ENCODE measurements at regions not wholly inside any gene's neighbourhood (a gene's known extent, or its start where the extent isn't known, plus 50 kb on each side); places are given as distances from the start of the nearest gene placed in this dataset.

DNA sequence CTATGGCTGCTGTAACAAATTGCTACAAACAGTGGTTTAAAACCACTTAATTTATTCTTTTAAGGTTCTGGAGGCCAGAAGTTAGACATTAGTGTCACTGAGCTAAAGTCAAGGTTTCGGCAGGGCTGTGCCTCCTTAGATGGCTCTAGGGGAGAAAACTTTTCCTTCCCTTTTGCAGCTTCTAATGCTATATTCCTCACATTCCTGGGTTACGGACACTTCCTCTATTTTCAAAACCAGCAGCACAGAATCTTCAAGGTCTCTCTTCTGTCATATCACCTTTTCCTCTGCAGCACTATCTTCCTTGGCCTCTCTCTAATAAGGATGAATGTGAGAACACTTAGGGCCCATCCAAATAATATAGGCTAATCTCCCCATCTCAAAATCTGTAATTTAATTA lies 87.0 kb downstream of the C11orf87 start:
- in situ Hi-C loops (cut with MboI; ENCODE audit: low pct_unique_long_range_greater_than_20kb, low sequenced_read_pairs, unreplicated experiment): no loop called here
- TF ChIP-seq, protein P1, sequence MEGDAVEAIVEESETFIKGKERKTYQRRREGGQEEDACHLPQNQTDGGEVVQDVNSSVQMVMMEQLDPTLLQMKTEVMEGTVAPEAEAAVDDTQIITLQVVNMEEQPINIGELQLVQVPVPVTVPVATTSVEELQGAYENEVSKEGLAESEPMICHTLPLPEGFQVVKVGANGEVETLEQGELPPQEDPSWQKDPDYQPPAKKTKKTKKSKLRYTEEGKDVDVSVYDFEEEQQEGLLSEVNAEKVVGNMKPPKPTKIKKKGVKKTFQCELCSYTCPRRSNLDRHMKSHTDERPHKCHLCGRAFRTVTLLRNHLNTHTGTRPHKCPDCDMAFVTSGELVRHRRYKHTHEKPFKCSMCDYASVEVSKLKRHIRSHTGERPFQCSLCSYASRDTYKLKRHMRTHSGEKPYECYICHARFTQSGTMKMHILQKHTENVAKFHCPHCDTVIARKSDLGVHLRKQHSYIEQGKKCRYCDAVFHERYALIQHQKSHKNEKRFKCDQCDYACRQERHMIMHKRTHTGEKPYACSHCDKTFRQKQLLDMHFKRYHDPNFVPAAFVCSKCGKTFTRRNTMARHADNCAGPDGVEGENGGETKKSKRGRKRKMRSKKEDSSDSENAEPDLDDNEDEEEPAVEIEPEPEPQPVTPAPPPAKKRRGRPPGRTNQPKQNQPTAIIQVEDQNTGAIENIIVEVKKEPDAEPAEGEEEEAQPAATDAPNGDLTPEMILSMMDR (IDR thresholded peaks at IDR 0.05; ENCODE audit: extremely low read depth, insufficient read depth, missing control alignments): no peak
- no peak for DNase-seq (ENCODE audit: low spot score)

DNA sequence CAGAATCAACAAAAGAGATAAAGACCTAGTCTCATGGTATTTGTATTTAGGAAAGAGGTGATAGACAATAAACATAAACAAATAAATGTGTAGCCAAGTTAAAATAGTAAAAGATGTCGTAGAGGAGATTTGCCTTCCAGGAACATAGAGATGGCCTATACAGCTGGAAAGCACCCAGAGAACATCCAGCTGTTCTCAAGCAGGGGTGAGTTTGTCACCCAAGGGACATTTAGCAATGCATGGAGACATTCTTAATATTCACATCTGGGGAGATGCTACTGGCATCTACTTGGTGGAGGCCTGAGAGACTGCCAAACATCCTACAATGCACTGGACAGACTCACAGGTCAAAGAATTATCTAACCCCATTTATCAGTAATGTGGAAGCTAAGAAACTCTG lies 88.3 kb downstream of the C11orf87 start:
- in situ Hi-C loops (cut with MboI; ENCODE audit: low pct_unique_long_range_greater_than_20kb, low sequenced_read_pairs, unreplicated experiment): no loop called here
- TF ChIP-seq, protein P1 (IDR thresholded peaks at IDR 0.05; ENCODE audit: extremely low read depth, insufficient read depth, missing control alignments): no peak
- DNase-seq (ENCODE audit: low spot score): no peak

DNA sequence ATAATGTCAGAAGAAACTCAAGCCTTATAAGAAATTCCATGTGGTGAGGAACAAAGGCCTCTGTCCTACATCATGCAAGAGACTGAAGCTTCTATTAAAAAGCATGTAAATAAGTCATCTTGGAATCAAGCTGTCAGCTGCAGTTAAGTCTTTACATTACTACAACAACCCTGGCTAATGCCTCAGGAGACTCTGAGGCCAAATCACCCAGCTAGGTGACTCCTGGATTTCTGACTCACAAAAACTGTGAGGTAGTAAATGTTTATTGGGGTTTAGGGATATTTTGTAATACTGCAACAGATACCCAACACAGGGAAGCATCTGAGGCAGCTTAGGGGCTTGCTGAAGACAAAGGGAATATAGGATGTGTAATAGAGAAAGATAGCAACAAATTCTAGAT lies 89.6 kb downstream of the C11orf87 start:
- in situ Hi-C loops (cut with MboI; ENCODE audit: low pct_unique_long_range_greater_than_20kb, low sequenced_read_pairs, unreplicated experiment): no loop called here
- TF ChIP-seq, protein P1 (IDR thresholded peaks at IDR 0.05; ENCODE audit: extremely low read depth, insufficient read depth, missing control alignments): no peak
- DNase-seq (ENCODE audit: low spot score): no peak

DNA sequence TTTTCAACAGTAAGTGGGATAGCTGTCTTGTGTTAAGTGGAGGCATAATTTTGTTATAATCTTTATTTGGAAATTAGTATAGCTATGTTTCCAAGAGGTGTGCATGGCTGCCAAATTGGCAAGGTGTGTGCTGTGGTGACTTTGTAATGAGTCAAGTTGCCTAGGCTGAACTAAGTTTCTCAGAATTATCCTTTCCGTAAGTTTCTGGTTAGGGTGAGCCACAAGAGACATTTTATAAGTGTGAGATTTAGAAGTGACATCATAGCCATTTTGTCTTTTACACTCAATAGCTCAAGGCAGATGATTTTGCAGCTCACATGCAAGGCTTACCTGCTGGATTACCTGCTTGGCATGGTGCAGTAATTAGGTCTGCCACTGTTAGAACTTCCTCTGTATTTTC lies 90.3 kb downstream of the C11orf87 start:
- DNase-seq (ENCODE audit: low spot score): no peak
- in situ Hi-C loops (cut with MboI; ENCODE audit: low pct_unique_long_range_greater_than_20kb, low sequenced_read_pairs, unreplicated experiment): no loop called here
- TF ChIP-seq, protein P1 (IDR thresholded peaks at IDR 0.05; ENCODE audit: extremely low read depth, insufficient read depth, missing control alignments): no peak

DNA sequence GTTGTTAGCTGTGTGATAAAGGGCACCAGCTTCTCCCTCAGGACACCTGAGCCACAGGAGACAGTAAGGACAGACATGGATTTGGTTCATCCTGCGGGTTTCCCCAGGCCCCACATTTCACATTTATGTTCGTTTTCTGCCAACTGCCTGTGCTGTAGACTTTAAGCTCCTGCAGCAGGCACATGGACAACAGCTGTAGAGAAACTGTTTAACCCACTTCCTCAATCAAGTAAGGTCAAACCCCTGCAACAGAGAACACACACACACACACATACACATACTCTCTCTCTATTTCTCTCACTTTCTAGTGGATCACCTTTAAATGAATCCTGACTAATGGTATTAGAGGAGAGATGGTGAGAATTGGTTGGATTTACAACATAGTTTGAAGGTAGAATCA lies 90.7 kb downstream of the C11orf87 start:
- in situ Hi-C loops (cut with MboI; ENCODE audit: low pct_unique_long_range_greater_than_20kb, low sequenced_read_pairs, unreplicated experiment): no loop called here
- TF ChIP-seq, protein P1 (IDR thresholded peaks at IDR 0.05; ENCODE audit: extremely low read depth, insufficient read depth, missing control alignments): no peak
- no peak for DNase-seq (ENCODE audit: low spot score)

DNA sequence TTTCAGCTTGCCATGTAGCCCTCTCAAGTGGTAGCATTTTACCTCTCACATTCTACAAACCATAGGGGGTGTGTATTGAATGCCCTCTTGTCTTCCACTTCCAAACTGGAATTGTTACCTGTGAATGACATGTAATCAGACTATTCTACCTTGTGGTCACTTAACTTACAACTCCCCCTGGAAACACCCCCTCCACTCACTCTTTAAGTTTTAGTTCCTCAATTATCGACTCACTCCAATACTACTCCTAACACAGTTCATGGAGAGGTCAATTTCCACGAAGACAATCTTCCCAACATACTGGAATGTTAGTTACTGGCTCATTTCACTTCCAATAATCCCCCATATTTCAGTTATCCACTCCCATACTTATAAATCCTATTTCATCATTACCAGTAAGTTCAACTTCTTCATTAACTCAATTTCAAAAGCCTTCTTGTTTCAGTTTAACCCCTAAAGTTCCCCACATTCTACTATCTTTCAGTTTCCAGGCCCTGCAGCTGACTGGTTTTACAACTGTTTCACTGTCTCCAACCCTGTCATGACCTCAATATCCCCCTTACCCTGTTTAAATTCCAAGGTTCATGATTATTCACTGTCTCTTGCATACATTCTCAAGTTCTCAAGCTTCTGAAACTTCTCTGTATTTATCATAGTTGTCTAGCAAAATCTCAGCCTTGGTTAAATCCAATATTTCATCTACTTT lies 92.5 kb downstream of the C11orf87 start:
- DNase-seq (ENCODE audit: low spot score): no peak
- in situ Hi-C loops (cut with MboI; ENCODE audit: low pct_unique_long_range_greater_than_20kb, low sequenced_read_pairs, unreplicated experiment): no loop called here
- TF ChIP-seq, protein P1 (IDR thresholded peaks at IDR 0.05; ENCODE audit: extremely low read depth, insufficient read depth, missing control alignments): no peak

Measured in GM13977 (cell line).